HG03442 (cell line): ENCODE measurements at regions not wholly inside any gene's neighbourhood (a gene's known extent, or its start where the extent isn't known, plus 50 kb on each side); places are given as distances from the start of the nearest gene placed in this dataset.
A peak's percentile ranks its signal among the peaks of the same experiment; 100 is the strongest.

Experiments
- ATAC-seq: cut with Tn5 transposase; IDR thresholded peaks from one replicate; pipeline ENCODE4 v1.9.1; 2021; ENCODE audit warnings: mild to moderate bottlenecking, moderate library complexity; ENCODE audit not compliant: unreplicated experiment

- no peak for ATAC-seq
Observed at GRCh38 chr12:93173178-93173957, 204.4 kb upstream of the NUDT4 start.

GRCh38 chr12:93174048-93174447 is 203.7 kb upstream of the NUDT4 start:
- no peak for ATAC-seq

- no peak for ATAC-seq
Observed at GRCh38 chr12:93174473-93174872, 203.3 kb upstream of the NUDT4 start.

DNA sequence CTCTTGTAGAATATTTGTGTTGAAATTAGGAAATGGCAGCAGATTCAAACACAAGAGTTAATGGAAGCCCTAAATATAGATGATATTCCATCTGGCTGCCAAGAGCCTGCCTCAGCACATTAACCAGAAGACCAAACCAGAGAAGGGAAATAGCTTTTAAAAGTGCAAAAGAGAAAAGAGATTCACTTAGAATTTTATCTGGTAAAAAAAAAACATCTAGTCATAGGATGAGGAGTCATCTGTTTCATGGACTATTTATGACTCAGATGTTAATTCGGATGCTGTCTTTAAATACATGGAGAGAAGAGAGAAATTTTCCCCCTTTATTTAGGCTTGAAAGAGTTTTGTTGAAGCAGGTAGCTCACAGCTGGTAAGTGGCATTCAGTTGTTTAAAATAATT is 201.6 kb upstream of the NUDT4 start:
- ATAC-seq: no peak

- ATAC-seq: no peak
Observed at GRCh38 chr12:93176610-93177126, 201.1 kb upstream of the NUDT4 start.

GRCh38 chr12:93177208-93178153 is 200.2 kb upstream of the NUDT4 start:
- ATAC-seq: no peak

GRCh38 chr12:93178154-93178878 is 199.4 kb upstream of the NUDT4 start:
- ATAC-seq: no peak

DNA sequence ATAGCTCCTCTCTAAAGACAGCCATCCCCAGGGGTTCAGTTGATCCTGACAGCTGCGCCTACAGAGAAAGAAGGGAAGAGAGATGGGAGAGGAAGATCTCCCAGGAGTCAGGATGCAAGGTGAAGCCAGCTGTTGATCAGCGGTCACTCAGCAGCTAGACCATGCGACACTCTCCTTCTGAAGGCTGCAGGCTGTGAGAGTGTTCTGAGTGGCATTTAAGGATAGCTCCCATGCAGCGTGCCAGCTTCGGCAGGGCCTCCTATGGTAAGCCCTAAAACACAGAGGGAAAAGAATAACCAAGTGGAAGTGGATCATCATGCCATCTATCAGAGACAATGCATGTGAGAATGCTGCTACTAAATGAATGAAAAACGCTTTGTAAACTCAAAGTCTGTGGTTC is 197.9 kb upstream of the NUDT4 start:
- ATAC-seq: no peak

GRCh38 chr12:93180566-93180965 is 197.2 kb upstream of the NUDT4 start:
- ATAC-seq: no peak

GRCh38 chr12:93181409-93181965 is 196.2 kb upstream of the NUDT4 start:
- no peak for ATAC-seq

DNA sequence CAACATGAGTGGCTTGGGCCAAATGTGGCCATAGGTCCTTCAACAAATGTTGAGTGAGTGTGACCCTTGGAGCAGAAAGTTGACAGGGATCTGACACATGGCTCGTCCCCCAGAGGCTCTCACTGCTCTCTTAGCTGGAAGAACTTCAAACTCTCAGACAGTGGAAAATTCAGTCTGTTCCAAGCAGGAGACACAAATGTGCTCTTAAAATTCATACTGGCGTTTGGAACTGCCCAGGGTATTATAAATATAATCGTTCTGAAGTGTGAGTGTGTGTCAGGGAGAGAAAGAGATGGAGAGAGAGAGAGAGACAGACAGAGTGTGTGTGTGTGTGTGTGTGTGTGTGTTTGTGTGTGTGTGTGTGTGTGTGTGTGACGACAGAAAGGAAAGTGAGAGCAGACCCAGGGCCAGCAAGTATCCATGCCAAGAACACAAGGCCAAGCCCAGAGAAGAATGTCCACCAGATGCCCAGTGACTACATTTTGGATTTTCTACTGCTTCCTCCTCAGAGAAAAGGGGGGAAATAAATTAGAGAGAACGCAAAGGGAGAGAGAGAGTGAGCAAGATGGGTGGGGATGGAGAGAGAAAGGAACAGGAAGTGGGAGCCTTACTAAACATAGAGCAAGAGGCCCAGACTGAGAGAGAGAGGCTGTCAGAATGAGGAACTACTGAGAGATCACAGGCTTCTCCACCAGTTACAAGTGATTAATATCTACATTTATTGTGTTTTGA is 193.6 kb upstream of the NUDT4 start:
- ATAC-seq: peak; percentile 80

- peak; percentile 5 for ATAC-seq
Observed at GRCh38 chr12:93184672-93185368, 192.9 kb upstream of the NUDT4 start.

- no peak for ATAC-seq
Observed at GRCh38 chr12:93185369-93185741, 192.4 kb upstream of the NUDT4 start.

DNA sequence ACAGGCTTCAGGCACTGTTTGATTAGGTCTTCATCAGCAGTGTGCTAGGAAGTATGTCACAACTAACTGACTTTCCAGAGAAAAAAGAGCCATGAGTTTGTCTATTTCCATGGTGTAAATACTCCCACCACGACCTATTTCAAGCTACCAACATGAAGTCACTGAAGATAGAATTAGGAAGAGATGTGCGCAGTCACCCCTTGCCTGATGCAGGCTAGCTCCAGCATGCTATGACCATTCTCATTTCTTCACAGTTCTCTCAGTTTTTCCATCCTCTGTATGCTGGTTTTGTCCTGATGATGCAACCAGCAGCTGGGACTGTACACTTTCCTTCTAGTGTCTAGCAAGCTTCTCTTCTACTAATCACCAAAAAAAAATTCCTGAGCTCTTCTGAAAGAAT is 191.6 kb upstream of the NUDT4 start:
- no peak for ATAC-seq

DNA sequence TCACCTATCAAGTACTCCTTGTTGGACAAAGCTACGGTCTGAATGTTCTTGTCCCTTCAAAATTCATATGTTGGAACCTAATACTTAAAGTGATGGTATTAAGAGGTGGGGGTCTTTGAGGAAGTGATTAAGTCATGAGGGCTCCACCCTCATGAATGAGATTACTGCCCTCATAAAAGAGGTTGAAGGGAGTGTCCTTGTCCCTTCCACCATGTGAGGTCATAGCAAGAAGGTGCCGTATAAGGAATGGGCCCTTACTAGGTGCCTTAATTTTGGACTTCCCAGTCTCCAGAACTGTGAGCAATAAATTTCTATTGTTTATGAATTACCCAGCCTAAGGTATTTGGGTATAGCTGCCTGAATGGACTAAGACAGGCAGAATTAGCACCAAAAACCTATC is 191.1 kb upstream of the NUDT4 start:
- no peak for ATAC-seq

DNA sequence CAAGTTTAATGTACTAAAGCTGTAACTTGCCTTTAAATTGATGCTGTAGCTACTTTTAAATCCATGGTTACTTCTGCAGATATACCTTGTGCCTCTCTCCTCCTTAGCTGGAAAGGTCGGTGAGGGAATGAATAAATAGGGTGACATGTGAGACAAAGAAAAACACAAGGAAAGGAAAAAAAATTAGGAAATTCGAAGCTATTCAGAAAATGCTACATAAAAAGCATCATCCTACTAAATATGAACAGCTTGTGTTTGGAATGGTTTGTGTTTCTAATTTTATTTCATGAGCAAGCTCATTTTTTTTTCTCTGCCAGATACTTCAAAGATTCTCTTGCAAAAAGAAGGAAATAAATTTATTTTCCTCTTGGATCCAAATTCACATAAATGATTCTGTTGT is 186.3 kb upstream of the NUDT4 start:
- ATAC-seq: no peak

GRCh38 chr12:93191956-93192355 is 185.8 kb upstream of the NUDT4 start:
- ATAC-seq: no peak

DNA sequence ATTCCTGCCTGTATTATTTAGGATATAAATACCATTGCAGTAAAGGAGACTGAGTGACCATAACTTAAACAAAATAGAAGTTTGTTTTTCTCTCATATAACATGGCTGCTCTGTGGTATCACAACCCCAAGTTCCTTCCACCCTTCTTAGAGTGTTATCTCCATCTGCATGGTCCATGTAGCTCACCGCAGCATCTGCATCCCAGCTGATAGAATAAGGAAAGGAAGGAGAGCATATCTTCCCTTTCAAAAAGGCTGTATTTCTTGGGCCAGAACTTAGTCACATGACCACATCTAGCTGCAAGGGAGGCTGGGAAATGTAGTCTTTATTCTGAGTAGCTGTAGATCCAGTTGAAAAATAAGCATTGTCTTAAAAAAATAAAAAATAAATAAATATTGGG is 184.8 kb upstream of the NUDT4 start:
- no peak for ATAC-seq

GRCh38 chr12:93195511-93195910 is 182.2 kb upstream of the NUDT4 start:
- ATAC-seq: no peak
